SK-N-SH treated with all-trans-retinoic acid at 6 μM for 48 hours (cell line): ENCODE measurements at regions not wholly inside any gene's neighbourhood (a gene's known extent, or its start where the extent isn't known, plus 50 kb on each side); places are given as distances from the start of the nearest gene placed in this dataset.

ENCODE experiments used
- ATAC-seq: fragments of 200-7000 bp; cut with Tn5 transposase; 3 replicates; pipeline ENCODE4 v1.9.1; 2020; ENCODE audit warnings: mild to moderate bottlenecking, moderate library complexity
- ARNTL ChIP-seq: fragments of 450-650 bp; formaldehyde crosslinking; IDR thresholded peaks from 2 replicates; pipeline ENCODE4 v1.5.0; 2020; ENCODE audit warnings: low read depth, mild to moderate bottlenecking, moderate library complexity, borderline replicate concordance
- BACH2 ChIP-seq: fragments of 250-450 bp; sonication (Bioruptor Pico); IDR thresholded peaks from 2 replicates; pipeline ENCODE4 v1.9.0; 2021; ENCODE audit warnings: mild to moderate bottlenecking, borderline replicate concordance
- CREB5 ChIP-seq: fragments of 250-450 bp; sonication (Bioruptor Pico); IDR thresholded peaks from 2 replicates; pipeline ENCODE4 v1.5.1; 2020; ENCODE audit warnings: low read depth, mild to moderate bottlenecking, moderate library complexity
- CSDC2 ChIP-seq: fragments of 250-450 bp; sonication (Bioruptor Pico); IDR thresholded peaks from 2 replicates; pipeline ENCODE4 v1.5.0; 2020; ENCODE audit warnings: mild to moderate bottlenecking, moderate library complexity
- CSRNP3 ChIP-seq: fragments of 250-450 bp; sonication (Bioruptor Pico); IDR thresholded peaks from 2 replicates; pipeline ENCODE4 v1.5.1; 2021; ENCODE audit warnings: mild to moderate bottlenecking, moderate library complexity
- GLIS3 ChIP-seq: fragments of 250-450 bp; sonication (Bioruptor Pico); IDR thresholded peaks from 2 replicates; pipeline ENCODE4 v1.5.0; 2020; ENCODE audit warnings: mild to moderate bottlenecking, moderate library complexity
- ISL1 ChIP-seq: fragments of 250-450 bp; sonication (Bioruptor Pico); IDR thresholded peaks from 2 replicates; pipeline ENCODE4 v2.1.2; 2022; ENCODE audit warnings: mild to moderate bottlenecking, moderate library complexity
- OSR1 ChIP-seq: fragments of 250-450 bp; sonication (Bioruptor Pico); IDR thresholded peaks from 2 replicates; pipeline ENCODE4 v1.8.0; 2022; ENCODE audit warnings: moderate library complexity, mild to moderate bottlenecking, inconsistent platforms
- PATZ1 ChIP-seq: fragments of 250-450 bp; sonication (Bioruptor Pico); IDR thresholded peaks from 2 replicates; pipeline ENCODE4 v1.8.0; 2020; ENCODE audit warnings: mild to moderate bottlenecking, moderate library complexity, borderline replicate concordance
- POU6F1 ChIP-seq: fragments of 250-450 bp; sonication (Bioruptor Pico); IDR thresholded peaks from 2 replicates; pipeline ENCODE4 v1.8.0; 2021; ENCODE audit warnings: low read depth, mild to moderate bottlenecking, moderate library complexity, borderline replicate concordance
- PPARA ChIP-seq: fragments of 250-450 bp; sonication (Bioruptor Pico); IDR thresholded peaks from 2 replicates; pipeline ENCODE4 v1.5.0; 2020; ENCODE audit warnings: mild to moderate bottlenecking, borderline replicate concordance
- RARB ChIP-seq: fragments of 250-450 bp; sonication (Bioruptor Pico); IDR thresholded peaks from 2 replicates; pipeline ENCODE4 v1.8.0; 2021; ENCODE audit warnings: mild to moderate bottlenecking, moderate library complexity
- SNAI2 ChIP-seq: fragments of 250-450 bp; sonication (Bioruptor Pico); IDR thresholded peaks from 2 replicates; pipeline ENCODE4 v1.5.0; 2020; ENCODE audit warnings: mild to moderate bottlenecking, moderate library complexity
- TCF4 ChIP-seq: fragments of 250-450 bp; sonication (Bioruptor Pico); IDR thresholded peaks from 2 replicates; pipeline ENCODE4 v1.8.0; 2021; ENCODE audit warnings: mild to moderate bottlenecking, moderate library complexity, borderline replicate concordance
- TOX ChIP-seq: fragments of 250-450 bp; sonication (Bioruptor Pico); IDR thresholded peaks from 2 replicates; pipeline ENCODE4 v1.8.0; 2021; ENCODE audit warnings: mild to moderate bottlenecking, moderate library complexity, borderline replicate concordance
- TSHZ2 ChIP-seq: fragments of 250-450 bp; sonication (Bioruptor Pico); IDR thresholded peaks from 2 replicates; pipeline ENCODE4 v1.5.0; 2020; ENCODE audit warnings: mild to moderate bottlenecking, moderate library complexity
- ZC3H10 ChIP-seq: fragments of 250-450 bp; sonication (Bioruptor Pico); IDR thresholded peaks from 2 replicates; pipeline ENCODE4 v1.5.1; 2021; ENCODE audit warnings: mild to moderate bottlenecking, moderate library complexity
- ZFP30 ChIP-seq: fragments of 450-650 bp; formaldehyde crosslinking; IDR thresholded peaks from 2 replicates; pipeline ENCODE4 v1.5.0; 2022; ENCODE audit warnings: mild to moderate bottlenecking, moderate library complexity
- ZNF70 ChIP-seq: fragments of 450-650 bp; formaldehyde crosslinking; IDR thresholded peaks from 2 replicates; pipeline ENCODE4 v1.5.0; 2020; ENCODE audit warnings: mild to moderate bottlenecking, moderate library complexity
- ZNF8 ChIP-seq: fragments of 450-650 bp; formaldehyde crosslinking; IDR thresholded peaks from 2 replicates; pipeline ENCODE4 v1.5.0; 2020; ENCODE audit warnings: mild to moderate bottlenecking, moderate library complexity

- no peak for ATAC-seq
- TF ChIP-seq TCF4 (CRISPR knock-in tag) (no peak), TOX (CRISPR knock-in tag) (no peak), ARNTL (CRISPR knock-in tag) (no peak), ISL1 (CRISPR knock-in tag) (no peak), TSHZ2 (no peak), ZNF70 (CRISPR knock-in tag) (no peak), POU6F1 (no peak), PPARA (CRISPR knock-in tag) (no peak)
- TF ChIP-seq, all 23 proteins: peak for 0
These were observed 85.0 kb upstream of the CAPRIN2 start for GRCh38 chr12:30839643-30840220.

- TF ChIP-seq OSR1 (CRISPR knock-in tag) (no peak), GLIS3 (CRISPR knock-in tag) (no peak), CREB5 (CRISPR knock-in tag) (no peak), ISL1 (CRISPR knock-in tag) (no peak), ZFP30 (CRISPR knock-in tag) (no peak), TCF4 (CRISPR knock-in tag) (no peak), PATZ1 (CRISPR knock-in tag) (no peak), POU6F1 (no peak), ZNF8 (CRISPR knock-in tag) (no peak), CSDC2 (no peak), TSHZ2 (no peak), ZC3H10 (no peak), BACH2 (CRISPR knock-in tag) (no peak), RARB (no peak), ARNTL (CRISPR knock-in tag) (no peak), SNAI2 (CRISPR knock-in tag) (no peak), CSRNP3 (CRISPR knock-in tag) (no peak), ZNF70 (CRISPR knock-in tag) (no peak)
- ATAC-seq = no peak
These were observed 82.8 kb upstream of the CAPRIN2 start for GRCh38 chr12:30837595-30837994.
